Left ventricle myocardium superior (tissue), 1 donor: ENCODE measurements at regions not wholly inside any gene's neighbourhood (a gene's known extent, or its start where the extent isn't known, plus 50 kb on each side); places are given as distances from the start of the nearest gene placed in this dataset.
A peak's percentile ranks its signal among the peaks of the same experiment; 100 is the strongest.
"Not testable (repeated sequence)": the region's sequence is repeated elsewhere in the genome, so short reads cannot be mapped to it uniquely, and the experiment has no call there.

Experiments used
- ATAC-seq: fragments of 200-7000 bp; cut with Tn5 transposase; one replicate; pipeline ENCODE4 v1.9.1; 2020; ENCODE audit warnings: mild to moderate bottlenecking, moderate library complexity
- DNase-seq: peaks from one replicate; pipeline ENCODE4 v3.0.0-alpha.2; 2020
- intact Hi-C: fragments of 100-400 bp; cut with micrococcal nuclease; formaldehyde crosslinking; loops from one replicate; pipeline ENCODE4 v1.11.0; 2022
- donor health status: DM: no; HTN: yes; CAD: no; lungs with severe emphysema.

DNA sequence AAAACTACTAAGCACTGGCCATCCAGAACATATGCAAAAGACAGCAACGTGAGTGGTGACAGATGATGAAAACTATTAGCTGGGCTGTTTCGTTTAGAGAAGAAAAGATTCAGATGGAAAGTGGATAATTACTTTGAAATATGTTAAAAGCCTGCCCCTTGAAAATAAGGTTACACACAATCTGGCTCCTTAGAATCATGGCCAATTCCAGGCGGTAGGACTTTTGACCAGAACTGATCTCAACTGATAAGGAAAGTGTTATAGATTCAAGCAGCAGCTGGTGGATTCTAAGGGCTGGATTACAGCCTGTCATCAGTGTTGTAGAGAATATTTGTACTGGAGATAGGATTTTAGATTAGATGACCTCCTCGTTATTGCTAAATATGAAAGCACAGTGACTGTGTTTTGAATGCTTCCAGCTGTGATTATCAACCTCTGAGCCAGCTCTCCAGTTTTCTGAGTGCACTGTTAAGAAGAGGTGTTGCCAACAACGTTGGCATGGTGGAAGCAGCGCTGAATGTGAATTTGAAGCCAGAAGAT is 75.1 kb downstream of the KBTBD2 start:
- intact Hi-C loops, DNase-seq: not testable (repeated sequence)
- ATAC-seq = peak; percentile 70

DNA sequence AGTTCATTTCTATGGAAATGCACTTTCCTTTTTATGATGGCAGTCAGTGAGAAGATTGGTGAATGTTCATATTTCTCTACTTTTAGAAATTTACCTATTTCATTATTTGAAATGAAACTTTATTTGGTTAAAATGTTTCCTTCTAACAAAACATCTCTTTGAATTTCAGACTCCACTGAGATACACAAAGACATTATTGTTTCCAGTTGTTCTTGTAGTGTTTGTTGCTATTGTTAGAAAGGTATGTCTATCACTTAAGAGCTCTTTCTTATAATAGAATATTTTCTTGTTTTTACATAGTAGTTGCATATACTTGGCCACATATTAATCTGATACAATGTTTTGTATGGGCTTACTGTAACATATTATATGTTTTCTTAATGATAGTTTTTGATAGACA is 76.8 kb downstream of the KBTBD2 start:
- DNase-seq, intact Hi-C loops: not testable (repeated sequence)
- ATAC-seq = peak; percentile 54

DNA sequence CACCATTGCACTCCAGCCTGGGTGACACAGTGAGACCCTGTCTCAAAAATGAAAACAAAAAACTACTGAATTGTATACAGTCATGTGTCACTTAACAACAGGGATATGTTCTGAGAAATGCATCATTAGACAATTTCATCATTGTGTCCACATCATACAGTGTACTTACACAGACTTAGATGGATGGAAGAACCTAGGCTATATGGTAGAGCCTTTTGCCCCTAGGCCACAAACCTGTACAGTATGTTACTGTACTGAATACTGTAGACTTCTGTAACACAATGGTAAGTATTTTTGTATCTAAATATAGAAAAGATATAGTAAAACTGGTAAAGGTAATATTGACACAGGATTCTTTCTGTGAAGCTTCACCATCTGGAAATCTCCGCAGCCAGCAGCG is 81.7 kb downstream of the KBTBD2 start:
- intact Hi-C loops = no loop called here
- ATAC-seq (no peak), DNase-seq (no peak)

DNA sequence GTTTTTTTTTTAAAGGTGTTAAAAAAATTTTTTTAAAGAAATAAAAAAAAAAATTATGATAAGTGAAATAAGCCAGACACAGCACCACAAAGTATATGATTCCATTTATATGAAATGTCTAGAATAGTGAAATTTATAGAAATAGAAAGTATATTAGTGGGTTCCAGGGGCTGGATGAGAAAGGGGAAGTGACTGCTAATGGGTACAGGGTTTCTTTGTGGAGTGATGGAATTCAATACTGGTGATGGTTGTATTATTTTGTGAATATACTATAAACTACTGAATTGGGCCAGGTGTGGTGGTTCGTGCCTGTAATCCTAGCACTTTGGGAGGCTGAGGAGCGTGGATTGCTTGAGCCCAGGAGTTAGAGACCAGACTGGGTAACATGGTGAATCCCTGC is 82.2 kb downstream of the KBTBD2 start:
- intact Hi-C loops = no loop called here
- ATAC-seq = no peak
- no peak for DNase-seq

DNA sequence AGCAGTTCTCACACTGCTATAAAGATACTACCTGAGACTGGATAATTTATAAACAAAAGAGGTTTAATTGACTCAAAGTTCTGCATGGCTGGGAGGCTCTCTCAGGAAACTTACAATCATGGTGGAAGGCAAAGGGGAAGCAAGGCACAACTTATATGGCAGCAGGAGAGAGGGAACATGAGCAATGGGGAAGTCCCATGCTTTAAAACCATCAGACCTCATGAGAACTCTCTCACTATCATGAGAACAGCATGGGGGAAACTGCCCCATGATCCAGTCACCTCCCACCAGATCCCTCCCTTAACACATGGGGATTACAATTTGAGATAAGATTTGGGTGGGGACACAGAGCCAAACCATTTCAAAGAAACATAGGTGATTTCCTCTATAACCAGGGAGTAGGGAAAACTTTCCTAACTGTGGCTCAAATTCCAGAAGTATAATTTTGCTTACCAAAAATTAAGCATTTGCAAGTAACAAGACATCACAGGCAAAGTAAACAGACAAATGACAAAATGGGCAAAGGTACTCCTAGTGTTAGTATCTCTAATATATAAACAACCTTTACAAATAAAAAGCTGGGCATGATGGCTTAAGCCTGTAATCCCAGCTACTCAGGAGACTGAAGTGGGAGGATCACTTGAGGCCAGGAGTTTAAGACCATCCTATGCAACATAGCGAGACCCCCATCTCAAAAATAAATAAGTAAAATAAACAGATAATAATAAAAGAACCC is 88.0 kb downstream of the KBTBD2 start:
- ATAC-seq (no peak), DNase-seq (no peak)
- intact Hi-C loops = no loop called here

DNA sequence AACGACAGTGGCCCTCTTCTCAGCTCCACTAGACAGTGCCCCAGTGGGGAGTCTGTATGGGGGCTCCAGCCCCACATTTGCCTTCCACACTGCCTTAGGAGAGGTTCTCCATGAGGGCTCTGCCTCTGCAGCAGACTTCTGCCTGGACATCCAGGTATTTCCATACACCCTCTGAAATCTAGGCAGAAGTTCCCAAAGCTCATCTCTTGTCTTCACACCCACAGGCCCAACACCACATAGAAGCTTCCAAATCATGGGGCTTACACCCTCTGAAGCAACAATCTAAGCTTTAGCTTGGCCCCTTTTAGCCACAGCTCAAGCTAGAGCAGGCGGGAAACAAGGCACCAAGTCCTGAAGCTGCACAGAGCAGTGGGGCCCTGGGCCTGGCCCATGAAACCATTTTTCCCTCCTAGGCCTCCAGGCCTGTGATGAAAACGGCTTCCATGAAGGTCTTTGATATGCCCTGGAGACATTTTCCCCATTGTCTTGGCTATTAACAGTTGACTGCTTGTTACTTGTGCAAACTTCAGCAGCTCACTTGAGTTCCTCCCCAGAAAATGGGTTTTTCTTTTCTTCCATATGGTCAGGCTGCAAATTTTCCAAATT is 89.2 kb downstream of the KBTBD2 start:
- ATAC-seq = no peak
- DNase-seq = no peak
- intact Hi-C loops = no loop called here

DNA sequence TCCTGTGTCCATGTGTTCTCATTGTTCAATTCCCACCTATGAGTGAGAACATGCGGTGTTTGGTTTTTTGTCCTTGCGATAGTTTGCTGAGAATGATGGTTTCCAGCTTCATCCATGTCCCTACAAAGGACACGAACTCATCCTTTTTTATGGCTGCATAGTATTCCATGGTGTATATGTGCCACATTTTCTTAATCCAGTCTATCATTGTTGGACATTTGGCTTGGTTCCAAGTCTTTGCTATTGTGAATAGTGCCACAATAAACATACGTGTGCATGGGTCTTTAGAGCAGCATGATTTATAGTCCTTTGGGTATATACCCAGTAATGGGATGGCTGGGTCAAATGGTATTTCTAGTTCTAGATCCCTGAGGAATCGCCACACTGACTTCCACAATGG is 98.5 kb downstream of the KBTBD2 start:
- ATAC-seq, intact Hi-C loops, DNase-seq: not testable (repeated sequence)

DNA sequence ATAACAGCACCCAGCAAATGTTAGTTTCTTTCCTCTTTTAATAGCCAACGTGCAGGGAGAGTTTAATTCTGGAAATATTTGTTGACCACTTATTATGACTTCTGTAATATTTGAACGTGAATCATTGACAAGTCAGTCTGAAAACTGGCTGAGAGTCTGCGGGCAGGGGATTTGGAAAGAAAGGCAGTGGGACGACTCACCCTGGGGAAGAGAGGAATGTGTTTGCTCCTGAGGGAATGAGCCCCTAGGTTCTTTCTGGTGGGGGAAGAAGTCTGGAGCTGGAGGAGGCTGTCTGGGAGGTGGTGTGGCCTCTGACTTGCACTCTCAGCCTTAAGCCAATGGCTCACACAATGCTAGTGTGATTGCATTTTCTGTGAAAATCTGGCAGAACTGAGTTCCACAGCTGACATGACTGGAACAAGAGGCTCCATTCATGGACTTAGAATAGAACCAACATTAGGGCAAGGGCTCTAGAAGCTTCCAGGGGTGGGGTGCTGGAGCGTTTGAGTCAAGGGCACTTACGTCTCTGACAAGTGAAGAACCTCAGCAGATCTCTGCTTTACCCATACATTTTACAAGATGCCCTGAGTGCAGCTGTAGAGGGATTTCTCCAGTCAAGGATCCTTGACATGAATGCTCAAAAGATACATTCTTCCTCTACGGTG is 100.7 kb downstream of the KBTBD2 start:
- intact Hi-C loops, ATAC-seq, DNase-seq: not testable (repeated sequence)

DNA sequence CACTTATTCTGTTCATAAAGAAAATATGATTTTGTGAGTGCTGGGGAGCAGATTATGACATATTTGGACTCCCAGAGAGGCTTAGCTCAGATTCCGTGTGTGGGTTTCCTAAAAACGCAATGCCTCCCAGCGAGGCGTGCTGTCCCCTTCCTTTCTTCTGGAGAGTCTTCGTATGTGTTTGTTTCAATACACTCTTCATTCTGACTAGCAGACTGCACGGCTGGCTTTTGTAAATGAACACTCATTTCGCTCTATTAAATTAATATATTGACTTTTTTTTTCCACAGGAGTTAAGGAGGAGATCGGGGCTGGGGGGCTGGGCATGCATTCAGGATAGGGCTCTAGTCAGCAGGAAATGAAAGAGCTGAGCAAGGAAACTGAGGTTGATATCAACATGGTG is 102.3 kb downstream of the KBTBD2 start:
- intact Hi-C loops, DNase-seq, ATAC-seq: not testable (repeated sequence)

DNA sequence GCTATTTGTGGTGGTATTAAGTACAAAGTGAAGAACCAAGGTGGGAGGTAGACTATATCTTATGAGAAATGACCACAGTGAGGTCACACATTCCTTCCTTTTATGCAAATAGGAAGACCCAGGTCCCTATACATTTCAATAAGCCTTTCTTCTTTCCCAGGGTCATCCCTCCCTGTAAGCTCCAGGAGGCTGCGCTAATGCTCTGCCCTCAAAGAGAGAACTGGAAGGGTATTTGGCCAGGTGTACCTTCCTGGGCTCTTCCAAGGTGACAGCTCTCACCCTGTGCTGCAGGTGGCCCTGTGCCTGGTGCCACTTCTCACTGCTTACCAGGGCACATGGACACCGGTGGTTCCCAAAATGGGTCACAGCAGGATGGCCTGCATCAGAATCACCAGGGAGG is 103.4 kb downstream of the KBTBD2 start:
- ATAC-seq, DNase-seq, intact Hi-C loops: not testable (repeated sequence)

DNA sequence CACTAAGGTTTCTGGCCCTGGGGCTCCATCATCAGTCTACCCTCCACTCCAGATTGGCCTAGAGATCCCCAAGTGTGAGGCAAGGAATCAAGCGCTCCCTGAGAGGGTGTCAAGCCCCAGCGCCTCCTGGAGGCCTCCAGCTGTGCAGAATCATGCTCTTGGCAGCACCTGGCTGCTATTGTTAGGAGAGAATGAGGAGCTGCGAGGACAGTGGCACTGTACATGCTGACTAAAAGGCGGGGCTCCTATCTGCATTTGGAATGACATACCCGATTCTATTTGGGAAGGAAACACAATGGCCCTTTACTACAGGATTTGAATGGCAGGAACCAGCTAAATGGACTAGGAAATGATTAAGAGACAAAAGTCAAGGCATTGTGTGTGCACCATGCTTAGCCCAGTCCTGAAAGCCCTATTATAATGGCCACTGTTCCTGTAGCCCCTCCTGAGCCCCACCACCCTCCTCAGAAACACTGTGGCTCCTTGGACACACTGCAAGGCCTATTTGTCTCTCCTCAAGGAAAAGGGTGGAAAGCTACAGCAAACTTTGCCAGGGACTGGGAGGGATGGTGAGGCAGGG is 106.1 kb downstream of the KBTBD2 start:
- ATAC-seq = peak; percentile 88
- DNase-seq, intact Hi-C loops: not testable (repeated sequence)

DNA sequence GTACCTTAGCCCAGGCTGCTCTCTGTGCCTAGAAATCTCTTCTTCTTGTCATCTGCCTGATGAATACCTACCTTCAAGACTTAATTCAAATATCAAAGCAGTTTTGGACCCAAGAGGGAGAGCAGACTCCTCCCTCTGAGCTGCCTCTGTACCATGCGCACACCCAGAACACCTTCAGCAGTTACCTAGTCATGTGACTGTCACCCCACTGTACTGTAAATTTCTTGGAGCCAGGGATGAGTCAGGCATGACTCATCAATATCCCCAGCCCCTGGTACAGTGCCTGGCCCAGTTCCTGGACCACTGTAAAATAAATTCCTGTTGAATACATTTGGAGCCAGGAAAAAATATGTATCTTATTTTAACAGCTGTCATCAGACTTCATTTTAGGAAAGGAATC is 111.7 kb downstream of the KBTBD2 start:
- ATAC-seq, intact Hi-C loops, DNase-seq: not testable (repeated sequence)

DNA sequence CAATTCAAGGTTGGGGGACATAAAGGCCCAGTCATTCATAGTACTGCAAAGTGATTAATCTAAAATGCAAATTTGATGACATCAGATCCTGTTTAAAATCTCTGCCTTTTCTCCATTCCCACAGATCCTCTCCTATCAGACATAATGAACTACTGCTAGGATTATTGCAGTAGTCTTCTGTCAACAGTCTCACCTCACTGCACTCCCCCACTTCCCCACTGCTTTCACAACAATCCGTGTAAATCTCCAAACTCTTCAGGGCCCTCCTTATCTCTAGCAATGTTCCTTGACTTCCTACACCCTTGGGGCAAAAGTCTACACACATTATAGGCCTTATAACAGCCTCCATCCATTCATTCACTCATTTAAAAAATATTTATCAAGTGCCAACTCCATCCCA is 112.4 kb downstream of the KBTBD2 start:
- ATAC-seq (no peak), DNase-seq (no peak)
- intact Hi-C loops = no loop called here

DNA sequence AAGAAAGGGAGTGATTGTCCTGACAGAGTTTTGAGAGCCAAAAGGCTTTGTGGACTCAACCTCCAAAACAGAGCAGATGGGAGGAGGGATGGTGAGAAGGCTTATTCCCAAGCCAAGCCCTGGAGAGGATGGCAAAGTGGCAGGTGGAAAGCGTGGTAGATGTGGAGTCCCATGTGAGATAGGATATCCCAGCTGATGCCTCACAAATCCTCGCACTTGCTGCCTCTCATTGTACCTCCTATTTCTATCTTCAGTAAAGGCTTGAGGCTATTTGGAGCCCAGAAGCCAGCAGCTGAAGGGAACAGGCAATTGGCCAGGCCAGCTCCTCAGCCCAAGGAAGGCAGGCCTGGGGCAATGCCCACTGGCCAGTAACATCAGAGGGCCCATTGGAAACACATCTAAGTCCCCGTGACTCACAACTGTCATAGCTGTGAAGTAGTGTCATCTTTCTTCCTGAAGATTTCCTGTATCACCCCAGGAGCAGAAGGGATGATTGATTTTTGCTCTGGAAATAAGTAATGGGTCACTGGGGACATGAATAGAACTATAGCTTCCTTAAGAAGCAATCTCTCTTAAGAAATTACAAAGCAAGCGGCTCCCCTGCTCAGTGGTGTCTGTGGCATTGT is 114.4 kb downstream of the KBTBD2 start:
- intact Hi-C loops, ATAC-seq, DNase-seq: not testable (repeated sequence)

DNA sequence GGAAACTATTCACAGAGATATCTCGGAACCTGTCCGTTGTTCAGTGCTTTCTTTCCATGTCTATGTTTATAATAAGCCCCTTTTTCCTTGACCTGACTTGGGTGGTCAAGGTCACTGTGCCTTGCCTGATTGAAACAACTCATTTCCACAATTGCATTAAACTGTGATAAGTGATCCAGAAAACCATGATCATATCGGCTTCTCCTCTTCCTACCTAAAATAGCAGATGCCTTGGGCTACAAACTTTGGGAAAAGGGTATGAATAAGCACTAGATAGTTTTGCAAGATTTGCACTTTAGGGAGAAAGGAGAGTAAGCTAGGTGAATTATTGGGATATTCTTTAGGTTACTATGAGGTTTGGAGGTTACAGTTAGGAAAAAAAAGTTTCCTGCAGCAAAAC is 115.2 kb downstream of the KBTBD2 start:
- intact Hi-C loops, ATAC-seq, DNase-seq: not testable (repeated sequence)

DNA sequence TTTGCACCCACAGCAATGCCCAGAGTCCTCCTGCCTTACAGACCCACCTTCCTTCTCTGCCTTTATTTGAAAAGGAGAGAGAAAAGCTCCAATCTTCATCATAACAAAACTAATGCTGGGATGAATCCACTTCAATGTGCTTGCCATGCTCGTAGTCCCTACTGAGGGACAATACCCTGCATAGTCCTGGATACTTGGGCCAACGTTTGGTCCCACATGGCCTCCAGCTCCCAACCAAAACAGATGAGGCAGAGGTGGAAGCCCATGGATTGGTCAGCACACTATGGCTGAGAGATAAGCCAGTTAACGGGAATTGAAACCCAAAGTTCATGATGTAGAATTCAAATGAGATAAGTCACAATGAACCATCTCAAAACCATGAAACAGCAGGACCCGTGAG is 115.8 kb downstream of the KBTBD2 start:
- ATAC-seq, DNase-seq, intact Hi-C loops: not testable (repeated sequence)

DNA sequence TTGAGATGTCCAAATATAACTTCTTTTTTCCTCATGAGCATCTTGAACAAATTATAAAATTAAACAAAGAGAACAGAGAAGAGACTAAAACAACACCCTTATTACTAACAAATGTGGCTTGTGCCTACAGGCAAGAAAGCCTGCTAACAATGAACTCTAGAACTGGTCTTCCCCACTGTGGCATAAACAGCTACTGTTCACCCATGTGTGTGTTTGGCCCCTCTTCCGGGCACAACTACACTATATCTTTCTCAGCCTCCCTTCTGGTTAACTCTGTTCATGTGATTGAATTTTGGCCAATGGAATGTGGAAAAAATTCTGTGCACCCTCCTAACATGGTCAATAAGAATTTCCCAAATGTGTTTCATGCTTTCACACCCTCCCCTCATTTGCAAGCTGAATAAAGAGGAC is 117.0 kb downstream of the KBTBD2 start:
- DNase-seq (no peak), ATAC-seq (no peak)
- intact Hi-C loops = no loop called here

DNA sequence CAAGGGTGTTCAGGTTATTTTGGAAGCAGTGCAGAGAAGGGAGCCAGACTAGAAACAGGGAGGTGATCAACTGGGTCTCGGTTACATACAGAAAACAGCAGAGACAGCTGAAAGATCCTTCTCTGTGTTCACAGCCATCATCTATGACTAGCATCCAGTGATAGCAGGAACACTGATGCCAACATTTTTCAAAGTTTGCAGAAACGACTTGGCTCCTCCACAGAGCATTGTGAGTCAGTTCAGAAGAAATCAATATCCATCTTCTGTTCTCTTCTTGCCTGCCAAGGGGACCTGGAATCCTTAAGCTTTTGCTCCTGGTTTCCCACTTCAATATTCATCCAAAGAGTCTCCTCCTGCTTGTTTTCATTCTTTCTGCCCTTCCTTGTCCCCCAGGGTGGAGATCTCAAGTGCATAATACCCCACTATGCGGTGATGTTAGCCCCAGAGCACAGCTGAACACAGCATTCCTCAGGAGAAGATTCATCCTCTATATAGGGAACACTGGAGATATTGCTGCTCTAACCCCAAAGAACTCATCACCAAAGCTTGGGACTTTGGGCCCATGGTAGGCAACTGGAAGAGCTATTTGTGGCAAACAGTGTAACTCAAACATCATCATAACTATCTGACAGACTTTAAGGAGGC is 122.6 kb downstream of the KBTBD2 start:
- ATAC-seq, DNase-seq, intact Hi-C loops: not testable (repeated sequence)

DNA sequence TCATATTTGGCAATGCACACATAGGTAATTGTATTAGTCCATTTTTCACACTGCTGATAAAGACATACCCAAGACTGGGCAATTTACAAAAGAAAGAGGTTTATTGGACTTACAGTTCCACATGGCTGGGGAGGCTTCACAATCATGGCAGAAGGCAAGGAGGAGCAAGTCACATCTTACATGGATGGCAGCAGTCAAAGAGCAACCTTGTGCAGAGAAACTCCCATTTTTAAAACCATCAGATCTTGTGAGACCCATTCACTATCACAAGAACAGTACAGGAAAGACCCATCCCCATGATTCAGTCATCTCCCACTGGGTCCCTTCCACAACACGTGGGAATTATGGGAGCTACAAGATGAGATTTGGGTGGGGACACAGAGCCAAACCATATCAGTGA is 123.2 kb downstream of the KBTBD2 start:
- DNase-seq, intact Hi-C loops, ATAC-seq: not testable (repeated sequence)
